Inferior parietal cortex (tissue), 1 donor: ENCODE measurements at regions not wholly inside any gene's neighbourhood (a gene's known extent, or its start where the extent isn't known, plus 50 kb on each side); places are given as distances from the start of the nearest gene placed in this dataset.

Experiments used
- DNase-seq: peaks from one replicate; pipeline ENCODE4 v3.0.0-alpha.2; 2016; ENCODE audit errors: extremely low spot score

DNA sequence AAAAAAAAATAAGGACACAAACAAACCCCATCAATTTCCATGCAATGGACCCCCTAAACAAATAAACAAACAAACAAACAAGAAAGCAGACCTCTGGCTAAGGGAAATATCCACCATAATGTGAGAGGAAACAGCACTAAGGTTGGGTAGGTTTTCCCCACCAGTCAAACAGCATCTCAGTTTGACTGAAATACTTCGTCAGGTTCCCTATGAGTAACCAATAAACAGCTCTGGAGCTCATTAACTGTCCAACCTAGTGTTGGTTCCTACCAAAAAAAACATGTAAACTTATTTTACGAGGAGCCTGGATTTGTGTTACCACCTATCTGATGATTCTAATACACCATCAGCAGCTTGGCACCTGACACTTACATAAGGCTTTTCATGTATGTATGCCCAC, 198.5 kb upstream of the TARS1 start:
- no peak for DNase-seq

GRCh38 chr5:33244441-33245150, 196.2 kb upstream of the TARS1 start:
- DNase-seq = no peak

DNA sequence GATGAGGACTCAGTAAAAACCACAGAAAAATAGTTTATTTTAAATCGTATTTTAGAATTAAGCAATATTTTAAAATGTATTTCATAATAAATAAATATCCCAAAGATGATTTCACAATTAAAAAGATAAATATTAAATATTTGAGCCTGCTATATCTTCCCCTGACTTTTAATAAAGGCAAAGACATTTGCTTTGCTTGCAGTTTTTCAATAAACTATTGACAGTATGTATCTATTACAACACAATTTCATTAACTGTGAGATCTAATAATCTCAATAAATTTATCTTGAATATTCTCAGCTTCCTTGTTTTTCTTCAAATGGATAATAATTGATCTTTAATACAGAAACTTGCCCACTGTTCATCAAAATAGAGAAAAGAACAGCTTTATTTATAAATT, 186.2 kb upstream of the TARS1 start:
- DNase-seq = no peak

- peak; percentile 16 for DNase-seq
Observed at GRCh38 chr5:33257807-33258429, 182.8 kb upstream of the TARS1 start.

DNA sequence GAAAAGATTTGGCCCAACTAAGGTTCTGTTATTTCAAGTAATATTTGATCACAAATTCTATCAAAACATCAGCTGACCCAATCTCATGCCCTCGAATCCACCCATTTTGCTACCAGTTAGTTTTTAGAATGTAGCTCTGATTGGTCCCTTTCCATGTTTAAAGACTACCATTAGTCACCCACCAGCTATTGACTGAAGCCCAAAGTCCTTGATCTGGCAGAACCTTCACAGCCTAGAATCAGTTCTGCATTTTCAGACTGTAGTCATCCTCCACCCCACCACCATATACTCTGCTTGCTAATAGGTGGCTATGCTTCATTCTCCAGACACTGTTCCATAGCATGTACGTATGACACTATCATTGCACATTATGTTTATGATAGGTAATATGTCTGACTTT, 182.2 kb upstream of the TARS1 start:
- DNase-seq = no peak

DNA sequence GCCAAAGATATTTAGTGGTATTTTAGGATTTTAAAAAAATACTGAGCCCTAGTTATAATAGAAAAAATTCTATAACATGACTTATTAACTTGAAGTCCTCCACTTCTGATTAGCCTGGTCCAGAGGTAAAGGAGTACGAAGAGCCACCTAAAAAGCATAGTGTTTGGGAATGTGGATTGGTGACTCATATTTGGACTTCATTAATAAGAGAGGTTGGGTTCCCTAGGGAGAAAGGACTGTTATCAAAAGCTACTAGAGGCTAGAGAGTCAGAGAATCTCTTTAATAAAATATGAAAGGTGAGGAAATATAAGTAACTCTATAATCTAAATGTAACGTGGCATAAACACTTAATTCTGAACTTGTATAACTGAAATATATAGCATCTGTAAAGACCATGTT, 180.7 kb upstream of the TARS1 start:
- DNase-seq = no peak

- DNase-seq = no peak
Observed at GRCh38 chr5:33261305-33261704, 179.5 kb upstream of the TARS1 start.

DNA sequence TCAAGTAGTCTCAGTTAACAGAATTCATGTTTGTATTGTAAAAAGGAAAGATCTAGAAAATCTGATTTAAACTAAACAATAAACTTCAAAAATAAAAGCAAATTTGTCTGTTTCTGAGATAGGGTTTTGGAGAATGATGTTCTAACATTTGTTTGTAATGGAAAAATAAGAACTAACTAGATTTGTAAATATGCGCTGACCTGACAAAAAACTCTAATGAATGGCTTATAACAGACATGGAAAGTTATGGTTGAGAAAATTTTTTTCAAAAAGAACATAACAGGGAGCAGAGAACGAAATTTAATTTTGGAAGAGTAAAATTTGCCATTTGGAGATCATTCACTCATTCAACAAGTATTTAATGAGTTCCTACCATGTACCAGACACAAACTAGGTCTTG, 179.0 kb upstream of the TARS1 start:
- no peak for DNase-seq

- DNase-seq = no peak
Observed at GRCh38 chr5:33267801-33268200, 173.0 kb upstream of the TARS1 start.

DNA sequence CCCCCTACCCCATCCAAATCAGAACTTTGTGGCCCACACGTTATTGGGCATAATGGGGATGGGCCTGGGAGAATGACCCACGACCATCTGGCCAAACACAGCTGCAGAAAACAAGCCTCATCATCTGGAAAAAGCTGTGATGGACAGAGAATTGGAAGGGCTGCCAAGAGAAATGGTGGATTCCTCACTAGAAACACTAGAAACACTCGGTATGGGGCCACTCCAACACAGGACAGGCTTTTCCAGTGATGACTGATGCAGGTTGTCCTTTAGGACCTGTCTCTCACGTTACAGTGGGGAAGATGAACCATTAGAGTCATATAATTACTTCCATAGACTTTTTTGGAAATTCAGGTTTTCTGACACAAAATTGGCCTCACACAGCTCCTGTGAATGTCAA, 172.4 kb upstream of the TARS1 start:
- no peak for DNase-seq

DNA sequence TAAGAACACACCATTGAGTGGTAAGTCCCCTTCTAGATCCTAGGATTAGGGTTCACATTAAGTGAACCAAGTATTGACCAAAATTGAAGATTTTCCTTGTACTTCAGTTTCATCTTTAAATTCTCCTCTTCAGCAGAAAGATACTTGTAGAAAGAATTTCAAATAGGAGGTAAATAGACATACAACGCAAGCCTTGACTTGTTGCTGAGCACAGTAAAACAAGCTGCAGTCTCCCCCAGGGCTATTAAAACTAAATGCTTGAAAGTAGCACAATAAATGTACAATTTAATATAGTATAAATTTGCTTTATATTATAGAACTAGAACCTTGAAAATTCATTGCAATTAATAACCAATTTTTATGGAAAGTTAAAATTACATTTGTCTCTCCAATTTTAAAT, 170.1 kb upstream of the TARS1 start:
- no peak for DNase-seq

DNA sequence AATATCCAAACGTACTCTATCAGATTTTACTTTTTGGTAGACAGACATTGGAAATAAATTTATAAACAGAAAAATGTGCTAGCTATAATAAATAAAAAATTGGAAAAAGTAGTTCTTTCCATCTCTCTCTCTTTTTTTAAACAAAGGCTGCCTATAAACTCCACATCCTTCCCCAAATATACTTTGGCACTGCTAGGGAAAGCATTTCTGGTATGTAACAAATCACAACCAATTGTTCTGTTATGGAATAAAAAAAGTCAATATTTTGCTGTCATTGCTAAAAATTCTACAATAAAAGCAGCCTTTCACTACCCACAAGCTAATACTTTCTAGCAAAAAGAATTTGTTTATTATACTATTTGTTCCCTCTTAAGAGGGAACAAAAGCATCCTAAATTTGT, 169.2 kb upstream of the TARS1 start:
- no peak for DNase-seq

DNA sequence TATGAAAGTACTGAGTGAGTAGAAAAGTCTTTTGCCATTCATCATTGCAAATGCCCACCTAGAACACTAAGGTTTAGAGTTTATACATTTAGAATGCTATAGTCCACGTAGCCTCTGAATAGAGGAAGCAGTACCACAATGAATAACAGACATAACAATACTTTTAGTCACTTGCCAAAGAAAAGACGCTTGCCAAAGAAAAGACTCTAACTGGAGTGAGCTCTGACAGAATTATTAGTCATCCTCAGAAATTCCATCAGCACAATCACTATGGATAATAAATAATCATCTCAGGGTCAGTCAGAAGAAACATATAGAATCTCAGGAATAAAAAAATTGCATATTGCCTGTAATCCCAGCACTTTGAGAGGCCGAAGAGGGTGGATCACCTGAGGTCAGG, 168.5 kb upstream of the TARS1 start:
- no peak for DNase-seq

- no peak for DNase-seq
Observed at GRCh38 chr5:33273985-33274384, 166.8 kb upstream of the TARS1 start.

GRCh38 chr5:33275391-33275790, 165.4 kb upstream of the TARS1 start:
- DNase-seq = no peak

DNA sequence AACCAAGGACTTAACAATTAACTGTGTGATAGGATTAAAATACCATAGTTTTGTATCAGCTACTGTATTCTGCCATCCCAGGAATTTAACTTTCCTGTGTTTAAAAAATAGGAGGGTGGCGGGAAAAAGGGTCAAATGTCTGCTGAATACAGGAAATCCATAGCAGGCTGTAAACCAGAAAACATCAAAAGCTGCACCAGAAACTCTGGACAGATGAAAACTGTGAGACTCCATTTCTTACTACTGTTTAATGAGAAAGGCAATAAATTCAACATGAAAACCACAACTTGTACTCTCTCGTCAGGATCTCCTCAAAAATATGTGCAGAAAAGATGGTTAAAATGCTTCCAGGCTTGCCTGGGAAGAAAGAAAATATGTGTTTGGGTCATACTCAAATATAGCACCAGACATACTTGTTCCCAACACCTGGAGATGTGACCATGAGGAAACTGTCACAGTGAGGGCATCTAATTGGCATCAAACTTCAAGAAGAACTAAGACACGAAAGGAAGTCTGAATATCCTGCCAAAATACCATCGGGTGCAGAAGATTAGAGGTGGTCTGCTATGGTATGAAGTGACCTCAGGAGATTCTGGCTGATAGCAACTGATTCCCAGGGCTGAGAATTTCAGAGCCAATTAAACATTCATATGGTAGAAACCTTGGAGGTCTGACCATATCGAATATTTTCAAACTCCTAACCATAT, 164.7 kb upstream of the TARS1 start:
- DNase-seq = no peak

GRCh38 chr5:33276628-33276950, 164.2 kb upstream of the TARS1 start:
- no peak for DNase-seq

DNA sequence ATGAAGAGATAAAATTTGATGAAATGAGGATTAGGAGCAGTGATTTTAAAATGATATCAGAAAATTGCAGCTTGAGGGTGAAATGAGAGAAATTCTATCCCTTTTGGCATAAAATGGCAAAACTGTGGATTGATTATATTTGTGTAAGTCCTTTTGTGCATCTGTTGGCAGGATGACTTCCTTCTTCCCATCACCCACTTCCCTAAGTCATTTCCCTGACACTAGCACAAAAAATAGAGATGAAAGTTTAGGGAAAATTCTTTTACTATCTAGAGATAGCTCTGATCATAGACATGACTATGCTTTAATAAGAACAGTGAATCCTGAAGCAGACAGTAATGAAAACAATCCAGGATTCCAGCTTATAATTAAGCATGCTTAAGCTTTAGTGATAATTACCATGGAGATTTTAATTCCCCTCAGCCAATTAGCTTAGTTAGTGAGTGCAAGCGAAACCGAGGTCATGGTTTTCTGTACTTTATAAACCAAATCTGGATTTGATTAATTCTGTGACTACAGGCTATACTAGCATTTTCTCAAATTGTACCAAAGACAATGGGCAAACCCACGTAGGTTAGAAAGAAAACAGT, 163.6 kb upstream of the TARS1 start:
- DNase-seq = no peak

DNA sequence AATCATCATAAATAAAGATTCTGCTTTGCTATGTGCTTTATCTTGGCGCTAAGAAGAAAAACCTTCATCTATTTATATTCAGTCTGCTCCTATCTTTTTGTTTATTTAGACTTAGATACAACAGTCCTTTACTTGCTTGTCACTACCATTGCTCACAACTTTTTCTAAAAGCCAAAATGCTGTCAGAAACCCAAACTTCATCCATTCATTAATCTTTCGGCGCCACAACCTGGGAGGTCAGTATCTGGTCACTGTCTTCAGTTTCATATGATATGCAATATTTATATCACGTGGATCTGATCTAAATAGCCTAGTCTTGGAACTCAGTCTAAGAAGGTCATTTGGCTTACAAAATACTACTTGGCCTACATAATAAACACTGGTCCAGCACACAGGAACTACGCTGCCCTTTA, 159.3 kb upstream of the TARS1 start:
- DNase-seq = no peak

GRCh38 chr5:33282157-33282556, 158.6 kb upstream of the TARS1 start:
- DNase-seq = no peak

- DNase-seq = no peak
Observed at GRCh38 chr5:33282696-33283095, 158.1 kb upstream of the TARS1 start.

DNA sequence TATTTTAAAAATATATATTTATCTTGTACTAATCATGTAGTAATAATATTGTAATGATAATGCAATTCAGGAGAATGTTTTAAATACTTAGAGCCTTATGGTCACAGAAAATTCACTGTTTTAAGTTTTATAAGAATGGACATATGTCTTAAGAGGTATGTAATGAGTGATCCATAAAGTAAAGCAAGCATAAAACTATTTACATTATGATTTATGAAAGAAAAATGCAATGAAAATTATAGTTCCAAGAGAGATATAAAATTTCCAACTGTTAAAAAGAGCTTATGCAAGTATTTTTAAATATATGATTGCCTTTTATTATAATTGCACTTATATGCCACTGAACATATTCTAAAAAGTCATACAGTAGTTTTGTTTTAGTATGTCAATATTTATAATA, 157.5 kb upstream of the TARS1 start:
- DNase-seq = no peak

GRCh38 chr5:33284681-33285080, 156.1 kb upstream of the TARS1 start:
- no peak for DNase-seq
